SK-N-DZ (cell line): ENCODE measurements at regions not wholly inside any gene's neighbourhood (a gene's known extent, or its start where the extent isn't known, plus 50 kb on each side); places are given as distances from the start of the nearest gene placed in this dataset.
"Not testable (repeated sequence)": the region's sequence is repeated elsewhere in the genome, so short reads cannot be mapped to it uniquely, and the experiment has no call there.

Experiments used
- DNase-seq: peaks from one replicate; pipeline ENCODE4 v3.0.0-alpha.2; 2015; ENCODE audit warnings: low spot score

DNA sequence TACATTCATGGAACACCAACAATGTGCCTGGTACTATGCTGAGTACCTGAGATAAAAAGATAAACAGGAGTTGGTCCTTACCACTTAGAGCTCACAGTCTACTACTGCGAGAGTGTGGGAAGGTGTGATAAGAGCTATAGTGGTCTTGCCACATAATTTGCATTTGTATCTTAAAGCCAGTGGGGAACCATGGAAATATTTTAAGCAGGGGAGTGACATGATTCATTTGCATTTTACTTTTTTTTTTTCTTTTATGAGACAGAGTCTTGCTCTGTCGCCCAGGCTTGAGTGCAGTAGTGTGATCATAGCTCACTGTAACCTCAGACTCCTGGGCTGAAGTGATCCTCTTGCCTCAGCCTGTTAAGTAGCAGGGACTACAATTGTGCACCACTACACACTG is 53.6 kb downstream of the SRGAP2 start:
- not testable (repeated sequence) for DNase-seq

DNA sequence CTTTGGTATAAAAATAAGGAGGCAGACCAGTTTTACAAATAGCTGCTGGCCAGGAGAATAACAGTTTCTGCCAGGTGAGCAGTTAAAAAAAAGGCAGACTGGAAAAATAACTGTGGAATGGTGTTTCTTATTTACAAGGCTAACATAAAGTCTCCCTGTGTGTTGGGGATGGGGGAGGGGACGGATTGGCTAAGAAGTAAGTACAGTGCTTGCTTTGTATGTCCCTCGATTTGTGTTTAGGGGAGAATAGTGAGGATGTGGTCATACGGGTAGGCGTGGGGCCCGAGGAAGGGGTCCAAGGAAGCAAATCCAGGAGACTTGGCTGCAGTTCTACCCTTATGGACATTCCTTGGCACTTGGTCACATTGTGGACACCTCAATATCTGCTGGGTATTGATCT is 58.1 kb downstream of the SRGAP2 start:
- not testable (repeated sequence) for DNase-seq

DNA sequence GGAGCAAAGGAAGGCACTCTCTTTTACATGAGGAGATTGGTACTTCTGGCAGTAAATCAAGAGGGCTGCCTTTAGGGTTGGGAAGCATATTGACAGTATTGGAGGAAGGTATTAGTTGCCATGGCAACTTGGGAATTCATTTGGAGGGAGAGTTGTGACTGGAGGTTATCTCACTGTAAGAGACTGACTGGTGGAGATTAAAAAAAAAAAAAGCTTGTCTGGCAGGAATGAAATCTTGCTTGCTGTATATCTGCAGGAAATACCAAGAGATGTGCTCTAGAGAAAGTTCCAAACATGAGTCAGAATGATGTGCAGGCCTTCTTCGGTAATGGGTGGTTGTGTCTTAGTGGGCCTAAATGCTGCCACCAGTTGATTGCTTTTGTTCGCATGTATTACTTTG is 59.1 kb downstream of the SRGAP2 start:
- DNase-seq = not testable (repeated sequence)

DNA sequence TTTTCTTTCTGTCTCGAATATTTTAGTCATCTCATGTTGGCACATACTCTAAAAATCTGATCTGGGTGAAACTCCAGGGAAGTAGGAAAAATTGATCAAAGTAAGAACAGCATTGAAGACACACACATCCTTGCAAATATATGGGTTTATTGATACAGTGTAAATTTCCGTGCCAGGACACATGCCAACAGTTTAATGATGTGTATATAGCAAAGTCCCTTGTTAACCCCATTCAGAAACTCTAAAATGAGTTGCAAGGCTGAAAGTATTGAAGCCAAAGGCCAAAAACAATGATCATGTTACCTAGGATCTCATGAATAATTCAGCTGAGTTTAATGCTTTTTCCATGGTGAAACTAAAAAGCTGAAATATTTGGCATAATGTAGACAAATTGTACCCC is 61.6 kb downstream of the SRGAP2 start:
- not testable (repeated sequence) for DNase-seq

DNA sequence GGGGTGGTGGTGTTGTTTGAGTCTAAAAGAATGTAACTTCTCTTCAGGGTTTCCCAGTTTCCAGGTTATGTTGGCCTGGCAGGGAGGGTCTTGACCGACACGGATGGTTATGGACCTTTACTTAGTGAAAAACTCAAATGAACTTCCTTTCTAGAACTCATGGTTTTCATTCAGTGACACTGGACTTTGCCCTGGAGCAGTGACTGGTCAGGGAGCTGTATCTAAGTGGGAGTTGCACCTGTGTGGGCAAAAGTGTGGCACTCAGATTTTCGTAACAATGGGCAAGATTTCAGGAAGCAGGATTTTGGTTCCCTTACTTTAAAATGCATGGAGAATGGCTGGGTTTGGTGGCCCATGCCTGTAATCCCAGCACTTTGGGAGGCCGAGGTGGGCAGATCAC is 67.8 kb downstream of the SRGAP2 start:
- not testable (repeated sequence) for DNase-seq

DNA sequence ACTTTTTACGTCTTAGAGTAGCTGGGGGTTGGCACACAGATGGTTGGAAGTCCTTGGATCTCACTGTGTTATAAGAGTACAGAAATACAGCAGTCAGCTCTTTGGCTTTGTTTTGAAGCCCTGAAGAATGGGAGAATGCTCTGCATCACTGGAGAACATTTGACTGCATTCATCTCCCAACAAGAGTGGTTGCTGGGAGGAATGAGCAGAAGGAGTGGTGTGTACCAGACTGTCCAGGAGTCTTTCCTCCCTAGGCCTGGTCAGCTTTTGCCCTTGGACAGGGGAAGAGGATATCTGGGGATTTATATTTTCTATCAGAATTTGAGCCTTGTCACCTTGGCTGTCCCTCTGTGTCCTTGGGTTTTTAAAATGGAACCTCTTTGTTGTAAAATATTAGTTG is 69.8 kb downstream of the SRGAP2 start:
- DNase-seq = not testable (repeated sequence)

DNA sequence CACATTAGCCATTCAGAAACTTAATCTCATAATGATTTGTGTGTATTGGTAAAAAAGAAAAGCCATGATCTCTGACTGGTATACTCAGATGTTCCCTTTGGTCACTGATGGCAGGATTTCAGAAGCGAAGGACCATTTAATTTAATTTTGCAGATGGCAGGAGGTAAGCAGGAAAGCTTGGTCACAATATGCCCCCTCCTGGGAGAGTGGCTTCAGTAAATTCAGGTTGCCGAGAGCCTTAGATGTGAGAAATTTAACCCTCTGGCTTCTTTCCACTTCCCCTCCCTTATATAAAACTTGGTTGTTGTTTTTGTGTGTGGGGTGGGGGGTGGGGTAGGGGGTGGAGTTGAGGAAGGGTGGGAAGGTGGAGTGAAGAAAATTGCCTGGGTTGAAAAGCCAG is 72.8 kb downstream of the SRGAP2 start:
- DNase-seq = not testable (repeated sequence)

DNA sequence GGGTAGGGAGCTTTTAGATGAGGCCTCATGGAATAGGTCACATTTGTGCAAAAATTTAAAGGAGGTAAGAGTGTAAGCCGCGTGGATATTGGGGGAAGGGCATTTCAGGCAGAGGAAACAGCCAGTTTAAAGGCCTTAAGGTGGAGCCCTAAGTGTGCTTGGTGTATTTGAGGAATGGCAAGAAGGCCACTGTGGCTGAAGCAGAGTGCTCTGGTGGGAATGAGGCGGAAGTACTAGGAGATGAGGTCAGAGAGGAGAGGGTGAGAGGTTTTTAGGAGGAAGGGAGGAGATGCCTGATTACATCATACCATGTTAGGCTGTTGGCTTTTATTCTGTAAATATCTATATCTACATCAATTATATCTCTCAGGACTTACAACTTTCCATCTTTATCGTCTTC is 75.3 kb downstream of the SRGAP2 start:
- DNase-seq = not testable (repeated sequence)

DNA sequence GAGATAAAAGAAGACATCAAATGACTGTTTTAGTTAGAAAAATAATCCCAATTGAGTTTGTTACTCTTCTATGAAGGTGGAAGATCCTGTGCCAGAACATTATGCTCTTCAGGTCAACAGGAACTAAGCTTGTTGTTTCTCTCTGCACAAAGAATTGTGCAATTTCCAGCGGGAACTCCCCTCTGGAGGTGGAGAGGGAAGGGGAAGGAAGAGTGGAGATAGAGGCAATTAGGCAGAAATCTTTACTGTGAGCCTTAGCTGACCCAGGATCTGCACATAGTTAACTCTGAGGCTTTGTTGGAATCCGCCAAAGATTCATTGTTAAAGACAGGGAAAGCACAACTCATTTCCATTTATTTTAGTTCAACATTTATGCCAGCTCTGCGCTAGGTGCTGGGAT is 77.3 kb downstream of the SRGAP2 start:
- DNase-seq = not testable (repeated sequence)

DNA sequence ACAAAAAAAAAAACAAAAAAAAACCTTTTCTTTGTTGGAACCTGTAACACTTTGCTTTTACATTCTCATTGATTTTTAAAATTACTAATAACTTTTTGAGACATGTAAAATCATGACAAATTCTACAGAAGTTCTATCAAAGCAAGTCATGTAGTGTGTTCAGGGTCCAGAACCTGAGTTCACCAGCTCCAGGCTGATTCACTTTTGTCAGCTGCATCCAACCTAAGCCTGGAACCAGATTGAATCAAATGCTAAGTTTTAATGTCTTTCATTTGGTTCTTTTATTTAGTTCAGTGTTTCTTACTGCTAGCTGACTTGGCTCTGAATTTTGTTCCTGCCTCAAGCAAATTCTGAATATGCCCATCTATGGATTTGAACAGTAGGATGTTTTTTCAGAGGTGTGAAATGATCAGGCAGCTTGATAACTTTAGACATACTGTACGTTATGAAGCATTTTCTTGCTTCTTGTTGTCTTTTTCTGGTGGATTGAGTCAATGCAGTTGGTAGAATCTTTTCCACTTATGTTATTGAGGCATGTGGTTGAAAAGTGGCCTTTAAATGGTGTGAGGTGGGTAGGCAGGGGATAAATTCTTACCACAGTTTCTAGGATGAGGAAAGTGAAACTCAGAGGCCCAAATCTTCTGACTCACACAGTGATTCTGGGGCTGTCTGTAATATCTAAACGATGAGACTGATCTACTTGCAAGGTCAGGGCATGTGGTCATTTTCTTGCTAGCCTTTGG is 78.7 kb downstream of the SRGAP2 start:
- DNase-seq = not testable (repeated sequence)

DNA sequence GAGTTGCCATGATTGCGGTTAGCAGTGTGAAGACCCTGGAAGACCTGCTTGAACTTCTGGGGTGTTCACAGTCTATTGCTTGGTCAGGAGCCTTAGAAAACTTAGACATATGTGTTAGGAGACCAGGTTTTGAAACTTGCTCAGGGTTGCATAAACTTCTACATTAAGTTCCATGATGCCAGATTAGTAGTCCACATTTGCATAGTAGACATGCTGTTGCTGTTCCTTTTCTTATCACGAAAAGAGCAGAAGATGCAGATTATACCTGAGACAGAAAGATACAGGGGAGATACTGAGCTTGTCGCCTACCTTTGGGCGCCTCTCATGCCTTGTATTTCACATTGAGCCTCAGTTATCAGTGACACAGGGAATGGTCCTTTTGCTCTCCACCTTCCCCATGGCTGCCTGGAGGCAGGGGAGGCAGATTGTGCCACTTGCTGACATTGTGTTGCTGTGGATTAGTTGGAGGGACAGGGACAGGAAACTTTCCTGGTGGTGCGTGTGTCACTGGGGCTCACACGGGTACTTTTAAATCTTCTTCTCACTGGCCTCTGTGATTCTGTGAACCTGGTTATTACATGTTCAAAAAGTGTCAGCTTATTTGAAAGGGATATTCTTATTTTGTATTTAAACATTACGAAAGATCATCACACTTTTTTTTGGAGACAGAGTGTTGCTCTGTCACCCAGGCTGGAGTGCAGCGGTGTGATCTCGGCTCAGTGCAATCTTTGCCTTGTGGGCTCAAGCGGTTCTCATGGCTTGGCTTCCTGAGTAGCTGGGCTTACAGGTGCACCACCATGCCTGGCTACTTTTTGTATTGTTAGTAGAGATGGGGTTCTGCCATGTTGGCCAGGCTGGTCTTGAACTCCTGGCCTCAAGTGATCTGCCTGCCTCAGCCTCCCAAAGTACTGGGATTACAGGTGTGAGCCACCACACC is 82.0 kb downstream of the SRGAP2 start:
- not testable (repeated sequence) for DNase-seq

DNA sequence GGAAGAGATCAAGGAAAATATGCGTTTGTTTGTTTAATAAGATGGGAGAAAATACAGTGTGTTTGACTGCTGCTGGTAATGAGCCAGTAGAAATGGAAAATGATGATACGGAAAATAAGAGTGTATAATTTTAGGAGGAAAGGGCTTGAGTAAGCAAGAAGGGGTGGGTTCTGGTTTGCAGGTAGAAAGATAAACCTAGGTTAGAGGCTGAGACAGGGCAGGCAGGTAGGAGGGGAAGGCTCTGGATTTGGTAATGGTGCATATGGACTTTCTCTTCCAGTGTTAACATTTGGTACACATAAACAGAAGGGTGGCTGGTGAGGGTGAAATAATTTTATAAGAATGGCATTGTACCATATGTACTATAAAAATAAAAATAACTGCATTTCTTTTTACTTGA is 84.4 kb downstream of the SRGAP2 start:
- DNase-seq = not testable (repeated sequence)

DNA sequence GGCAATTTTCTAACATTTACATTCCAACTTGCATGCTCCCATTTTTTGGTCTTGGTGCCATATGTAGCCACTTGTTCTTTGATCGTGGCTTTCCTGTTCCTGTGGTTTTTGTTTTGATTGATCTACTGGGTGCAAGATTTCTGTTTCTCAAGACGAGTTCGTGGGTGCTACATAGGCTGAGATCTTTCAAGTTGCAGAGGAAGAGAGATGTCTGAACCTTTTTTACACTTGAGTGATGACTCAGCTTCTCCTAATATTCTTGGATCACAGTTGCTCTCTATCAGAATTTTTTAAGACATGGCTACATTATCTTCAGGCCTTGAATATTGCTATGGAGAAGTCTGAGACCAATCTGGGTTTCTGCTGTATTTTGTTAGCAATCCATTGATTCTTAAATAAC is 85.1 kb downstream of the SRGAP2 start:
- DNase-seq = not testable (repeated sequence)

DNA sequence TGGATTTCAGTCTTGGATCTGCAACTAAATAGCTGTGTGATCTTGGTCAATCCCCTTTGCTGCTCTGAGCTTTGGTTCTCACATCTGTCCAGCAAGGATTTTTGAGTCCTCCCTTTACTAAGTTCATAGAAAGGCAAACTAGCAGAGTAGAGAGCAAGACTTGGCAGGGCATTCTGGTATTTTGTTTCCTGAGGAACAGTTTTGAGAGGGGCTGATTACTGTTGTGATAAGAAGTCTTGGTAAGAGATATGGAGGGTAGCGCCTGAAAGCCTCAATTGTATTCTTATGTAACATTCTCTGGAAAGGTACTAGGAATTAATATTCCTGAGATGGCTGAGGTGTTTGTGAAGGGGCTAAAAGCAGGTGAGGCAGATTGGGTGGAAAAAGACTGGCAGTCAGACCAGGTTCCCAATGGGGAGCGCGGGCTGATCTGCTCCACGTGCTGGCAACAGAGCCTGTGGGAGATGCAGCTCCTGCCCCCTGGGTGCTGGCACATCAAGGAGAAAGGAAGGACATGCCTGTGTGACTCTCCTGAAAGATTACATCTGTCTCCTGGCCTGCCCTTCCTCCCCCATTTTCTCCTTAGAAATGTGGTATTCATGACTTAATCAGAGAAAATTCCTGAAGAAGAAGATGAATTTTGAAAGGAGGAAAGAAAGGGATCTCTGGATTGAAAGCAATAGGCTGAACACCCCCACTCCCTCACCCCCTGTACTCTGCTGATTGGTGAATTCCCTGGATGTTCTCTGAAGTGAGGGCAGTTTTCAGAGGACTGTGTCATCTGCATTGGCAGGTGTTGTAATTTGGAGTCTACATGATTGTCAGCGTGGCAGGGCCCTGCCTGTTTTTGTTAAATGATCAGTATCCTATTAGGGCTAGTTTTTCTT is 94.0 kb downstream of the SRGAP2 start:
- DNase-seq = not testable (repeated sequence)

DNA sequence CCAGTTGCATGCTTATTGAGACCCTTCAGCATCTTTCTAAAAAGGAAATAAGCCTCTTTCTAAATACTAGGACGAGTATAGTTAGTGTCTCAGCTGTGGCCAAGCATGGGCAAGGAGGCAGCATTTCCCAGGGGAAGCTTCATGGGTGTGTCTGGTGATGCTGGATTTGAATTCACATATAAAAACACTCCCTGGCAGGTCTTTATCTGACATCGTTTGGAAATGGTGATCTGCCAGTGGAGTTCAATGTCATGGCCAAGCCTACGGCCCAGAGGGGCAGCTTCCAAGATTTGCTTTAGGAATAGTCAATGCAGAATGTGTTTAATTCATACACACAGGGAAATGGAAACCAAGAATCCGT is 94.7 kb downstream of the SRGAP2 start:
- not testable (repeated sequence) for DNase-seq

DNA sequence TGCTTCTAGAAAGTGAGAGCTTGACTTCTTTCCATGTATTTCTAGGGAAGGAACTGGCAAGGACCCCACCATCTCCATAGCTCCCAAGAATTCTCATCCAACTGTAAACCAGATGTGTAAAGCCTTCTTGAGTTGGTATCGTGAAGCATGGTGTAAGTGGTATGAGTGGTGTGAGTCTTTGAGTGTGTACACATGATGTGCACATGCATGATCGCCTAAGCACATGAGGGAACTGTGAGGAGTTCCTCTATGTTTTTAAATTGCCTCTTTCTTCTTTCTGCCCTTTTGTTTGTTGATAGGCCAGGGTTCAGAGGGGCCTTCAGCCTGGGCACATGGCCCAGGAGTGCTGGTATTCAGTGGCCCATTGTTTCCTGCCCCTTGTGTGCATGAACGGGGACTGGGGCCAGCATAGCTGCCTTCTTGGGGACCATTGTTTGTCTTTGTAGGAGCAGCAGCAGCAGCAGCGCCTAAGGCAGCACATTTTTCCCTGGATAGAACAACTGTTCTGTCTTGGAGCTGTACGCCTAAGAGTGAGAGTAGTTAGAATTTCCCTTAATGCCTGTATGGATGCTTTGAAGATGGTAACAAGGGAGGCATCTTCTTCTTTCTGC is 95.9 kb downstream of the SRGAP2 start:
- not testable (repeated sequence) for DNase-seq

DNA sequence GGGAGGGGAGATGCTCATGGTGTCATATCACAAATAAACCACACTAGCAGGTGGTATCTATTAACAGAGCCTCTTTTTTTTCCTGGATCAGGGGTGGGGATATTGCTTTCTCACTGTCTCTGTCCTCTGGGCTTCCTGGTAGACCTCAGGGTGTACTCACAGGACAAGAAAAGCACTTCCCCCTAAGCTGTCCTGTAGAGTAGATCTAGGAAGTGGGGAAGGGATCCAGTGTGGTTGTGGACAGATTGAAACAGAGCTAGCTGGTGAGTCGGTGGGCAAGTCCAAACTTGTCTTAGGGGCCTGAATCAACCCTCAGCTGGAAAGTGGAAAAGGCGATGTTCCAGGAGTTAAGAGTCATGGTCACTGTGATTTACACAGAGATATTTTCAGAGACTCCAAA is 96.6 kb downstream of the SRGAP2 start:
- not testable (repeated sequence) for DNase-seq

DNA sequence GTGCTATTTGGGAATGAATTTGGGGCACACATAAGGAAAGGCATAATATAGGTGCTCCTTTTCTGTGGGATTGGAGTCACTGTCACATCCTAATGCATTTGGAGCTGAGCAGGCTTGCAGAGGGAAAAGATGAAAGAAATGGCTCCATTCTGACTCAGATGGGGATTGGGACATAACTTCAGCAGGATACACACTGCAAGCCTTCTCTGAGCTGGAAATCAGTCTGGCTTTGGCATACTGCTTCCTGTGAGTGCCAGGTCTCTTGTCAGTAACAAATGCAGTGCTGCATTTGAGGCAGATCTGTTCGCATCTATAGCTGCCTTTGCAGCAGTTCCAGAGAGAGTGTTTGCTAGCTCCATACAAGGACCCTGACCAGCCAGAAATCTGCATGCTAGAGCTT is 98.7 kb downstream of the SRGAP2 start:
- DNase-seq = not testable (repeated sequence)

DNA sequence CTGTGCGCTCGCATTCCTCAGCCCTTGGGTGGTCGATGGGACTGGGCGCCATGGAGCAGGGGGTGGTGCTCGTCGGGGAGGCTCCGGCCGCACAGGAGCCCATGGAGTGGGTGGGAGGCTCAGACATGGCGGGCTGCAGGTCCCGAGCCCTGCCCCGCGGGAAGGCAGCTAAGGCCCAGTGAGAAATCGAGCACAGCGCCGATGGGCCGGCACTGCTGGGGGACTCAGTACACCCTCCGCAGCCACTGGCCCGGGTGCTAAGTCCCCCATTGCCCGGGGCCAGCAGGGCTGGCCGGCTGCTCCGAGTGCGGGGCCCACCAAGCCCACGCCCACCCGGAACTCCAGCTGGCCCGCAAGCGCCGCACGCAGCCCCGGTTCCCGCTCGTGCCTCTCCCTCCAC is 104.1 kb downstream of the SRGAP2 start:
- not testable (repeated sequence) for DNase-seq

DNA sequence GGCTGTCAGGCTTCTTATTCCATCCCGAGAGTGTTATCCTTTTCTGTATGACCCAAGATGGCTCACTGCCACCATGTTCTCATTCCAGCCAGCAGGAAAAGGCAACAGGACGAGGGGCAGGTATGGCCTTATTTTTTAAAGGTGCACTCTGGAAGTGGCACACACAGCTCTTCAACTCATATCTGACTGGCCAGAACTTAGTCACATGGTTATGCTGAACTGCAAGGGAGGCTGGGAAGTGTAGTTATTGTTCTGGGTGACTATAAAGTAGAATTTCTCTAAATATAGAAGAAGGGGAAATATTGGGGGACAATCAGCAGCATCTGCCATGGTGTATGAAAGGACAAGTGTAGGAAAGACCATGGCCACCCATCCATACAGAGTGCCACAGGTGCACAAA is 107.6 kb downstream of the SRGAP2 start:
- not testable (repeated sequence) for DNase-seq

DNA sequence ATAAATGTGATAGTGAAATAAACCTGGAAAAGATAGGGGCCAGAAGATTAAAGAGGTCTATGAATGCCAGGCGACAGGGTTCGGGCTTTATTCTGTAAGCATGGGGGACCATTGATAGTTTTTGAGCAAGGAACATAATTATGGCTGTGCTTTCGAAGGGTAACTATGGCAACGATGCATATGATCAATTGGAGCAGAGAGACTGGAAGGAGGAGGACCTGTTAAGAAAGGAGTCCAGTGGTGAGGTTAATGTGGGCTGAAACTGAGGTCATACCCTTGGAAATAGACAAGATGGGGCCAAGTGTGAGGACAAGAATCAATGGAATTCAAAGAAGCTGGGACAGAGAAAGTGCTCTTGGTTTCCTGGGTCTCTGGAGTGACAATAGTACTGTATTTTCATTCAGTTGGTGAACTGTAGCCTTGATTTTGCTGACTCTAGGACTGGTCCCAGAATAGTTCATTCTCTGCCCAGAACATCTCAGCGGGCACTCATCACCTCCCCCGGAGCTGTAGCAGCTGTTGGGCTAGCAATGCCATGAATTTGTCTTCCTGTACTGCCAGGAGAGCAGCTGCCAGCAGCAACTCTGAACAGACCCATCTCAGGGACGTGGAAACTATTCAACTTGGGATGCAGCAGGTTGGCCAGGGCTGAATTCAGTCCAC is 108.4 kb downstream of the SRGAP2 start:
- not testable (repeated sequence) for DNase-seq
